Loucy (cell line): ENCODE measurements at regions not wholly inside any gene's neighbourhood (a gene's known extent, or its start where the extent isn't known, plus 50 kb on each side); places are given as distances from the start of the nearest gene placed in this dataset.

ENCODE experiments used
- H2AFZ ChIP-seq: fragments of 200-600 bp; sonication (generic); 2 replicates; pipeline ENCODE4 v1.6.0; 2016; ENCODE audit warnings: antibody characterized with exemption, mild to moderate bottlenecking, low read length, moderate library complexity
- H3F3A ChIP-seq: fragments of 200-600 bp; 2 replicates; pipeline ENCODE4 v1.6.0; 2016; ENCODE audit warnings: antibody characterized with exemption, low read depth, mild to moderate bottlenecking
- H3K27me3 ChIP-seq: fragments of 200-600 bp; sonication (generic); 2 replicates; pipeline ENCODE4 v1.6.1; 2014; ENCODE audit warnings: low read length, mild to moderate bottlenecking; ENCODE audit not compliant: insufficient read depth, poor library complexity, severe bottlenecking
- H3K36me3 ChIP-seq: fragments of 200-600 bp; sonication (generic); 2 replicates; pipeline ENCODE4 v1.6.1; 2016; ENCODE audit warnings: low read length; ENCODE audit not compliant: insufficient read depth
- H3K4me1 ChIP-seq: fragments of 200-600 bp; sonication (generic); 2 replicates; pipeline ENCODE4 v1.5.1; 2014; ENCODE audit warnings: low read length, mild to moderate bottlenecking; ENCODE audit not compliant: insufficient read depth, poor library complexity, severe bottlenecking
- H3K4me2 ChIP-seq: fragments of 200-600 bp; sonication (generic); 2 replicates; pipeline ENCODE4 v1.6.0; 2014; ENCODE audit warnings: antibody characterized with exemption, low read length, low read depth, mild to moderate bottlenecking; ENCODE audit not compliant: poor library complexity, severe bottlenecking
- H3K4me3 ChIP-seq: fragments of 200-600 bp; sonication (generic); 2 replicates; pipeline ENCODE4 v1.5.1; 2014; ENCODE audit warnings: low read length, mild to moderate bottlenecking, mixed read lengths; ENCODE audit not compliant: poor library complexity, severe bottlenecking
- H3K79me2 ChIP-seq: fragments of 200-600 bp; sonication (generic); 2 replicates; pipeline ENCODE4 v1.6.1; 2014; ENCODE audit warnings: low read length; ENCODE audit not compliant: insufficient read depth
- H3K9ac ChIP-seq: fragments of 200-600 bp; sonication (generic); 2 replicates; pipeline ENCODE4 v1.6.0; 2014; ENCODE audit warnings: mild to moderate bottlenecking, low read depth, low read length, moderate library complexity; ENCODE audit not compliant: poor library complexity, severe bottlenecking
- H3K9me2 ChIP-seq: fragments of 200-600 bp; sonication (generic); replicated peaks from 2 replicates; pipeline ENCODE4 v1.6.1; 2016; ENCODE audit warnings: low read depth, low read length, mixed read lengths
- H3K9me3 ChIP-seq: fragments of 200-600 bp; sonication (generic); 2 replicates; pipeline ENCODE4 v1.6.1; 2014; ENCODE audit warnings: mild to moderate bottlenecking, antibody characterized with exemption, low read length, low read depth; ENCODE audit not compliant: insufficient read depth
- H4K20me1 ChIP-seq: fragments of 200-600 bp; sonication (generic); 2 replicates; pipeline ENCODE4 v1.6.0; 2014; ENCODE audit warnings: antibody characterized with exemption, low read length, mild to moderate bottlenecking; ENCODE audit not compliant: insufficient read depth, poor library complexity, severe bottlenecking
- CTCF ChIP-seq: fragments of 200-600 bp; sonication (generic); conservative IDR thresholded peaks from 2 replicates; pipeline ENCODE4 v1.5.1; 2014; ENCODE audit warnings: mild to moderate bottlenecking, antibody characterized with exemption, low read length
- EZH2phosphoT487 ChIP-seq: fragments of 200-600 bp; IDR thresholded peaks from 2 replicates; pipeline ENCODE4 v1.6.1; 2018; ENCODE audit warnings: antibody characterized with exemption, mild to moderate bottlenecking, moderate library complexity, borderline replicate concordance

- H3K9ac ChIP-seq, result no peak overlapping the region
- no peaks in the 10 kb centered on the region; the same call in 1 of the 2 replicates for H3F3A ChIP-seq
- TF ChIP-seq EZH2phosphoT487 (no peak), CTCF (no peak)
- no peaks in the 10 kb centered on the region for H4K20me1 ChIP-seq
- H3K4me3 ChIP-seq, result no peak overlapping the region
- no peaks in the 10 kb centered on the region for H3K36me3 ChIP-seq
- no peaks in the 10 kb centered on the region for H3K9me2 ChIP-seq
- no peak overlapping the region for H3K4me2 ChIP-seq
- H3K9me3 ChIP-seq, result no peaks in the 10 kb centered on the region
- H3K27me3 ChIP-seq, result no peaks in the 10 kb centered on the region
- no peaks in the 10 kb centered on the region for H3K79me2 ChIP-seq
- H3K4me1 ChIP-seq, result peaks cover 17% of the 10 kb centered on the region
- no peak overlapping the region for H2AFZ ChIP-seq
Observed at GRCh38 chr13:50732712-50733111, 110.8 kb downstream of the DLEU7 start.

- no peak overlapping the region for H3K4me3 ChIP-seq
- no peaks in the 10 kb centered on the region; the same call in 1 of the 2 replicates for H3F3A ChIP-seq
- H4K20me1 ChIP-seq, result no peaks in the 10 kb centered on the region
- no peaks in the 10 kb centered on the region for H3K9me3 ChIP-seq
- no peak for TF ChIP-seq CTCF
- no peak for TF ChIP-seq EZH2phosphoT487
- H3K36me3 ChIP-seq, result no peaks in the 10 kb centered on the region
- no peaks in the 10 kb centered on the region for H3K9me2 ChIP-seq
- no peaks in the 10 kb centered on the region for H3K79me2 ChIP-seq
- peaks cover 17% of the 10 kb centered on the region for H3K4me1 ChIP-seq
- H3K4me2 ChIP-seq, result peak overlapping the region; percentile 23
- H3K27me3 ChIP-seq, result no peaks in the 10 kb centered on the region
- no peak overlapping the region for H3K9ac ChIP-seq
- no peak overlapping the region for H2AFZ ChIP-seq
Observed at GRCh38 chr13:50733392-50733791, 110.1 kb downstream of the DLEU7 start.

- Histone ChIP-seq H3K36me3 (no peaks in the 10 kb centered on the region), H4K20me1 (no peaks in the 10 kb centered on the region), H3K9ac (no peak overlapping the region), H3K9me3 (no peaks in the 10 kb centered on the region), H3K4me1 (peaks cover 17% of the 10 kb centered on the region), H3K4me2 (no peak overlapping the region), H3K4me3 (no peak overlapping the region), H3K9me2 (no peaks in the 10 kb centered on the region), H2AFZ (no peak overlapping the region), H3F3A (no peaks in the 10 kb centered on the region; the same call in 1 of the 2 replicates), H3K79me2 (no peaks in the 10 kb centered on the region), H3K27me3 (no peaks in the 10 kb centered on the region)
- TF ChIP-seq CTCF, result no peak
Observed at GRCh38 chr13:50735071-50735470, 108.4 kb downstream of the DLEU7 start.
